ENCODE measurements at regions not wholly inside any gene's neighbourhood (a gene's known extent, or its start where the extent isn't known, plus 50 kb on each side); places are given as distances from the start of the nearest gene placed in this dataset.
"Not testable (repeated sequence)": the region's sequence is repeated elsewhere in the genome, so short reads cannot be mapped to it uniquely, and the experiment has no call there.

- DNase-seq: no peak
These were observed 52.2 kb upstream of the ABCA1 start for GRCh38 chr9:104980039-104980654.

GRCh38 chr9:104981543-104982129 lies 53.7 kb upstream of the ABCA1 start:
- no peak for DNase-seq

GRCh38 chr9:104982543-104982942 lies 54.6 kb upstream of the ABCA1 start:
- peak; percentile 61 for DNase-seq

DNA sequence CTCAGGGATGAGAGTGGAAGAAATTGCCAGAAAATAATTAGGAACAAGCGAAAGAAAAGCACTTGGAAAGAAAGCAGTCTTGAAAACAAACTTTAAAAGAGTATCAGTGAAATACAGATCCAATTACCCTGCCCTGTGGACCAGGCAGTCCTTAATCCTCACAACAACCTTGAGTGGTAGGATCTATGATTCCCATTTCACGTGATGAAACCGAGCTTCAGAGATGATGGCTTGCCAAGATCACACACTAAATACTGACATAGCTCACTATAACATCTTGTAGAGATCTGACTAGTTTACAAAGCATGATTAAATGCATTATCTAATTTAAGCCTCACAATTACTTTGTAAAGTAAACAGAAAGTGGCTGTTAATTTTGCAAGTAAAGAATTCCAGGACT lies 55.5 kb upstream of the ABCA1 start:
- no peak for DNase-seq

DNA sequence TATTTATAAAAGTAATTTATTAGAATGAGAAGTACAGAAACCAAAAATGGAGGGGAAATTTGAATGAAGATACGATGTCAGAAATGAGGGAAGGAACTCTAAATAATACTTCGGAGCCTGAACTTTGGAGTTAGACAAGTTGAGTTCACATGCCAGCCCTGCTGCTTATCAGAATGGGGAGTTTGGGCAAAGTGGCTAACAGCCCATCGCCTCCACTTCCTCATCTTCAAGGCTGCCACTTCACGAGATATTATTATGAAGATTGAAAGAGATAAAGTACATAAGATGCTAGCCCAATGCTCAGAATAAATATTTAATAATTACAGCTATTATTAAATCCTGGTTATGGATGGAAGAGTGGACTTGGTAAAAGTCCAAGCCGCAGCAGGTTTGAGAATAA lies 56.2 kb upstream of the ABCA1 start:
- peak; percentile 30 for DNase-seq

DNA sequence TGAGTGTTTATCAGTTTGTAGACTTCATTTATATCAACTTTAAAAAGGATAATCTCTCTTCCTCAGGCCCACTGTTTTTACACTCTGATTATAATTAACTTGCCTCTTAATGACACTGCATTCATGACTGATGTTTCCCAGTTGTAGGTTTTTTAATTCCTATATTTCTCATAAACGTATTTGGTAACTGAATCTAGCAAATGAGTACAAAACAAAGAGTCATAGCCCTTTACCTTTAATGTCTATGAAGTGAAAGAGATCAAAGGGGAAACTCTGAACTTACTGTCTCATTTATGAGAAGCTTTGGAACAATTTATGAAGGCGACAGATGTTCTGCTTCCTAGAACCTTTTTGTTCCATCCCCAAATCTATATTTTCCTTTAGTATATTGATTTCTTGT lies 56.6 kb upstream of the ABCA1 start:
- no peak for DNase-seq

- no peak for DNase-seq
These were observed 57.0 kb upstream of the ABCA1 start for GRCh38 chr9:104984948-104985347.

GRCh38 chr9:104986096-104986495 lies 58.1 kb upstream of the ABCA1 start:
- no peak for DNase-seq

- DNase-seq: no peak
These were observed 59.8 kb upstream of the ABCA1 start for GRCh38 chr9:104987743-104988142.

- DNase-seq: no peak
These were observed 60.6 kb upstream of the ABCA1 start for GRCh38 chr9:104988539-104988938.

DNA sequence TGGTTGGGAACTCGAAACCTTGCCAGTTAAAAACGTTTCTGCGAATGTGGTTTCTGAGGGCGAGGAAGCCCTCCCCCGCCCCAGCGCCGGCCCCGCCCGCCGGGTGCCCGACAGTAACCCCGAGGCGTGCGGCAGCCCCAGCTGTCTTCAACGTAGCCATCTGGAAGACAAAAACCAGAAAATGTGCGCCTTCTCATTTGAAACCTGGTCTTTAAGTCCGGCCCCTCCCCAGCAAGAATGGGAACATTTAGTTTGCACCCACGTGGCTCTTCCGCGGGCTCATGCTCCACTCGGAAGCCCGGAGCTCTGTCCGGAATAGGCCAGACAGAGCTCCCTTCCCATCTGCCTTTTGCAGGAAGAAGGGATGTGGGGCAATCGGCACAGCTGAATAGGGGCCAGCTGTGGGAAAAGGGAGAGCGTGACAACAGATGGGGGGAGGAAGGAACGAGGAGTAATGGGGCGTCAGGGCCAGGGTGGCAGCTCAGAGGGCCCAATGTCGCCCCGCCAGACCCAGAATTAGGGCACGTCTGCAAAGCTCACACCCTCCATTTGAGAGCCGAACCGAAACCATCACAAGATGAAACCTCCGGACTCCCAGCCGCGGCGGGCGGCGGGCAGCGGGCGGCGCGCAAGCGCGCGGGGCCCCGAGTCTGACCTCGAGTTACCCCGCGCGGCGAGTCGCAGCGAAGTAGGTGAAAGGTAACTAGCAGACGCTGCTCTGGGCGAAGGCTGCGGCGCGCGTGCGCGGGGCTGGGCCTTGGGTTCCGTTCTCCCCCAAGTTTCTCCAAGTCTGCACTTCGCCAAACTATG lies 63.4 kb upstream of the ABCA1 start:
- DNase-seq: peak; percentile 93

DNA sequence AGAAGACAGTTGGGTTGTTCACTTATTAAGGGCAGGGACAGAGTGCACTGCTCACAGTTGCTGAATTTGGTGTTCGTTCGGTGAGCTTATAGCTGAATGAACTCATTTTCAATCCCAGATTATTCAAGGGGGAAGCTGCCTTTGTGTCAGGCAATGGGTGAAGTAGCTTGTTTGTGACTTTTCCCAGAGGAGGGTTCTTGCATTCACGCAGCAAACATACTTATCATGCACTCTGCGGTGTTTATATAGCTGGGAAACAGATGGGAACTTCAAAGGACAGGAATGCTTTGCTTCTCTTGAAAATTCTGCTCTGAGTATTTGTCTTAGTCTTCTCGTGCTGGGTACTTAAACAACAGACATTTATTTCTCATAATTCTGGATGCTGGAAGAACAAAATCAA lies 64.7 kb upstream of the ABCA1 start:
- no peak for DNase-seq

DNA sequence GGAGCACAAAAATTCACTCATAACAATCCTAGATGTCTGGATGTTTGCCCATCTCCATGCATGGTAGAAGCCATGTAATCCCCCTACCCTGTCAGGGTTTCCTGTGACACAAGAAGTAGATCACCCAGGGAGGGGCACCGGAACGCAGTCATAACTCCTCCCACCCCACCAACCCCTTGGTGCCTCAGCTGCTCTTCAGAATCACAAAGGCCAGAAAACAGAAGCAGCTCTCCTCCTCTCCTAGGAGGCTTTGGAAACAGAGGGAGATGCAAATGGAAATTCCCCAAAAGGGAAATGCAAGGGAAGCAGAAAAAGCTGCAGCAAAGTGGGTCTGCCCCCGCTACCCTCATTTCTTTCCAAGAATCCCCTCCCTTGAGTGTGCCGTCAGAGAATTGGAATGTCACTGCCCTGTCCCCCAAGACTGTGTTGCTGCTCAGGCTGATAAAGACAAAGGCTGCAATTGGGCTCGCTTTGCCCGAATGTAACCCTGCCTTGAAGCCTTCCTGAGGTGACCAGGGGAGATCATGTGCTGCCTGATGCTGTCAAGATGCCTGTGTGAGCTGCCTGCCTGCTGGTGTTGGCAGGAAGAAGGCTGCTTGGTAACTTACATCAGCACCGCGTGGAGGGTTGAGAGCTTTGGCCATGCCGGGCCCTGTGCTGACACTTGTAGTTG lies 65.5 kb upstream of the ABCA1 start:
- no peak for DNase-seq

DNA sequence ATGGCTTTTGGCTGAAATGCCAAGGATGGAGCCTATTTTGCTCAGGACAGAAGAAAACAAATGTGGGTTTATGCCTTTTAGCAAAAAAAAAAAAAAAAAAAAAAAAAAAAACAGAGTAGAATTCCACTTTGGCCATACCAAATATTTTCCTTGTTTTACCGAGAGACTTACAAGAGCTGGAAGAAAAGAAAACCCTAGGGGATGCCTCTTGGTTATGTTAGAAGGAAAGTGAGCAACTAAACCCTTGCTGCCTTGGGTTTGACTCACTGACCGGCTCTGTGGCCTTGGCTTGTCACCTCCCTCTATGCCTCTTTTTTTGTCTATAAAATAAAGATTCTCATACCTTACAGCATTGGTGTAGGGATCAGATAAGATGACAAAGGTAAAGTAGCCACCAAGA lies 69.6 kb upstream of the ABCA1 start:
- DNase-seq: no peak

DNA sequence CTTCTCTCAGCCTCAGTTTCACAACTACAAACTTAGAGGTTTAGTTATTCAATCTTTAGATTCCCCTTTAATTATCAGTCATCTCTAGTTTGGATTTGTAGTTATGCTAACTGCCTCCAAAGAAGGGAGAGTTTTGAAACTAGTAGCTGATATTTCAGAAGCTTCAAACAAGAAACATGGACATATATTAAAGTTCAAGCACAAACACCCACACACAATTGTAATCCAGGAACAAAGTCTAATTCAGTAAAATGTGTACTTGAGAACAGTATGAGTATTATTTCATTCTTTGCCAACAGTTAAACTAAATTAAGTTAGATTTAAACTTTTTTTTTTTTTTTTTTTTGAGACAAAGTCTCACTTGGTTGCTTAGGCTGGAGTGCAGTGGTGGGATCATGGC lies 71.2 kb upstream of the ABCA1 start:
- DNase-seq: no peak

DNA sequence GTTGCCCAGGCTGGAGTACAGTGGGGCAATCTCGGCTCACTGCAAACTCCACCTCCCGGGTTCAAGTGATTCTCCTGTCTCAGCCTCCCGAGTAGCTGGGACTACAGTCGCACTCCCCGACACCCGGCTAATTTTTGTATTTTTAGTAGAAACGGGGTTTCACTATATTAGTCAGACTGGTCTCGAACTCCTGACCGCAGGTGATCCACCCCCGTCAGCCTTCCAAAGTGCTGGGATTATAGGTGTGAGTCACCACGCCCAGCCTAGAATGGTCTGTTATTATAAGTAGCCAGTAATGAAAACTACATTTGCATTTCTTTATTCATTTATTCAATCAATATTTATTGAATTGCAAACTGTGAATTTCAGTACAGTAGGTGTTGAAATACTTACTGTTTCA lies 72.6 kb upstream of the ABCA1 start:
- DNase-seq: not testable (repeated sequence)

GRCh38 chr9:105004466-105005090 lies 76.6 kb upstream of the ABCA1 start:
- no peak for DNase-seq

GRCh38 chr9:105005186-105005585 lies 77.2 kb upstream of the ABCA1 start:
- DNase-seq: no peak

- no peak for DNase-seq
These were observed 78.6 kb upstream of the ABCA1 start for GRCh38 chr9:105006514-105006913.

- DNase-seq: peak; percentile 88
These were observed 79.2 kb upstream of the ABCA1 start for GRCh38 chr9:105007143-105007542.

GRCh38 chr9:105010089-105010488 lies 82.1 kb upstream of the ABCA1 start:
- DNase-seq: not testable (repeated sequence)

GRCh38 chr9:105021917-105022316 lies 94.0 kb upstream of the ABCA1 start:
- DNase-seq: no peak

- not testable (repeated sequence) for DNase-seq
These were observed 94.6 kb upstream of the ABCA1 start for GRCh38 chr9:105022545-105022944.

Measured in GF-D8 (cell line).